Heart right ventricle (tissue), 16 donors: ENCODE measurements at regions not wholly inside any gene's neighbourhood (a gene's known extent, or its start where the extent isn't known, plus 50 kb on each side); places are given as distances from the start of the nearest gene placed in this dataset.

Source experiments
- ATAC-seq, 8 donors: fragments of 200-7000 bp; cut with Tn5 transposase; one replicate each; pipeline ENCODE4 v1.9.1; 2020; ENCODE audit warnings: mild to moderate bottlenecking in 8 of 8, moderate library complexity in 8 of 8, moderate number of reproducible peaks in 1 of 8
- DNase-seq, 2 donors: peaks; one replicate each; pipeline ENCODE4 v3.0.0-alpha.2; 2020
- H3K27ac ChIP-seq, 10 donors: fragments of 200-600 bp; sonication (generic) in 2 of 10; one replicate each; pipeline versions ENCODE4 v1.5.0 to v1.8.0; 2020 to 2022; ENCODE audit warnings: mild to moderate bottlenecking in 3 of 10
- H3K27me3 ChIP-seq, 7 donors: fragments of 200-600 bp; one replicate each; pipeline ENCODE4 v1.8.0; 2021 to 2022; ENCODE audit warnings: mild to moderate bottlenecking in 2 of 7
- H3K36me3 ChIP-seq, 9 donors: fragments of 200-600 bp; sonication (generic) in 1 of 9; one replicate each; pipeline versions ENCODE4 v1.5.0 to v1.8.0; 2020 to 2022; ENCODE audit warnings: mild to moderate bottlenecking in 2 of 9
- H3K4me1 ChIP-seq, 9 donors: fragments of 200-600 bp; sonication (generic) in 1 of 9; one replicate each; pipeline versions ENCODE4 v1.5.0 to v1.8.0; 2020 to 2022; ENCODE audit warnings: mild to moderate bottlenecking in 4 of 9
- H3K4me3 ChIP-seq, 10 donors: fragments of 200-600 bp; sonication (generic) in 2 of 10; one replicate each; pipeline versions ENCODE4 v1.5.0 to v1.8.0; 2020 to 2022; ENCODE audit warnings: mild to moderate bottlenecking in 7 of 10, moderate library complexity in 2 of 10
- H3K9me3 ChIP-seq, 11 donors: fragments of 200-600 bp in 10 of 11; sonication (generic) in 2 of 11; one replicate each; pipeline versions ENCODE4 v1.5.0 to v1.8.0; 2013 to 2022; ENCODE audit warnings: mild to moderate bottlenecking in 2 of 11, control low read depth in 1 of 11, moderate library complexity in 1 of 11
- WGBS, 2 donors: extraction: QIAGEN DNeasy Blood & Tissue Kit; methylation state at CpG; one replicate each; pipeline ENCODE4 v1.1.7; 2013; ENCODE audit warnings: inconsistent platforms in 1 of 2; 5-methylcytosine and 5-hydroxymethylcytosine counted together
- intact Hi-C, 10 donors: fragments of 100-400 bp; cut with DNase I; formaldehyde crosslinking; loops; one replicate each; pipeline versions ENCODE4 v1.11.1 to v1.14.2; 2022
- TF ChIP-seq, protein P1 (sequence below), 9 donors: fragments of 200-600 bp; sonication (generic) in 2 of 9; IDR thresholded peaks; one replicate each; pipeline versions ENCODE4 v1.5.0 to v1.8.0; 2021 to 2022; ENCODE audit warnings: antibody characterized with exemption in 9 of 9, mild to moderate bottlenecking in 5 of 9, moderate library complexity in 1 of 9
- donor health status: Arrhythmogenic right ventricular cardiomyopathy.
- donor health status: ischemic (EF 13 %, LVEDD 7.1; RV severe dilation, severe dysfunction).
- donor health status: healthy with polysubstance abuse.
- donor health status: DM: no; HTN: yes; CAD: no.
- donor health status: DM: no; HTN: no; CAD: no.
- donor health status: ischemic (EF 25% LVEDD 6.9; RV normal size, moderate dysfunction).
- donor health status: ischemic (EF 25% LVEDD 5.7; RV mildly dilated, moderate dysfunction).
- donor health status: healthy.
- donor health status: DM: yes; HTN: yes; CAD: no.
- donor health status: Ischemic cardiomyopathy.
- donor health status: ischemic (EF 35%, LVEDD 5.7; RV mildly dilated, moderate dysfunction).
- donor health status: nonischemic (EF 11% LVEDD 7.7; RV severe dilation, severe dysfunction).
- donor health status: DM: yes; HTN: yes; CAD: no.
- donor health status: PGD.
- donor health status: ischemic (EF 29% LVEDD 5.4; RV normal size, mild dysfunction).
- donor health status: nonischemic (EF 23%, LVEDD 6.1; RV moderate dilation, normal function).

DNA sequence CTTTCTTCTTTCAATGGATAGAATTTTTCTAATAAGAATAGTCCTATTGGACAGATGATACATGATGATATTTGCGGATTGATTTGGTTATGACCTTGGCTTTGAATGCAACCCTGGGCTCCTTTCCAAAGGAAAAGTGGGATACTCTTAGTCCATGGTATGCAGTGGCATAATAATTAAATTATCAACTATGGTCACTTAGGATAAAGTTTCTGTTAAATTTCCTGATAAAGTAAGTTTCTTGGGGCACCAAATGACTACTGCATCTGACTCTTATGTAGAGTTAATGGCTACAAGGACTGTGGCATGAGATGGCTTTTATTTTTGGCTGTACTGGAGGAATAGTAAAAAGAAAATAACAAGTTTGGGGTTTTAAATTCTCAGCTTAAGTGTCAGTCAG, 126.7 kb downstream of the QPCT start:
- no peak for ATAC-seq
- Histone ChIP-seq H3K9me3 (no peaks in the 10 kb centered on the region), H3K27me3 (no peaks in the 10 kb centered on the region), H3K4me1 (peaks cover 0 to 15% (median 5%) of the 10 kb centered on the region in 9 donors), H3K27ac (no peak overlapping the region), H3K36me3 (no peaks in the 10 kb centered on the region), H3K4me3 (no peak overlapping the region)
- TF ChIP-seq, protein P1, sequence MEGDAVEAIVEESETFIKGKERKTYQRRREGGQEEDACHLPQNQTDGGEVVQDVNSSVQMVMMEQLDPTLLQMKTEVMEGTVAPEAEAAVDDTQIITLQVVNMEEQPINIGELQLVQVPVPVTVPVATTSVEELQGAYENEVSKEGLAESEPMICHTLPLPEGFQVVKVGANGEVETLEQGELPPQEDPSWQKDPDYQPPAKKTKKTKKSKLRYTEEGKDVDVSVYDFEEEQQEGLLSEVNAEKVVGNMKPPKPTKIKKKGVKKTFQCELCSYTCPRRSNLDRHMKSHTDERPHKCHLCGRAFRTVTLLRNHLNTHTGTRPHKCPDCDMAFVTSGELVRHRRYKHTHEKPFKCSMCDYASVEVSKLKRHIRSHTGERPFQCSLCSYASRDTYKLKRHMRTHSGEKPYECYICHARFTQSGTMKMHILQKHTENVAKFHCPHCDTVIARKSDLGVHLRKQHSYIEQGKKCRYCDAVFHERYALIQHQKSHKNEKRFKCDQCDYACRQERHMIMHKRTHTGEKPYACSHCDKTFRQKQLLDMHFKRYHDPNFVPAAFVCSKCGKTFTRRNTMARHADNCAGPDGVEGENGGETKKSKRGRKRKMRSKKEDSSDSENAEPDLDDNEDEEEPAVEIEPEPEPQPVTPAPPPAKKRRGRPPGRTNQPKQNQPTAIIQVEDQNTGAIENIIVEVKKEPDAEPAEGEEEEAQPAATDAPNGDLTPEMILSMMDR (IDR thresholded peaks at IDR 0.05), result no peak
- intact Hi-C loops, result no loop called here
- WGBS, 2 donors, result 83 to 92% methylated on average over 1 of the region's 1 CpG
- no peak for DNase-seq

DNA sequence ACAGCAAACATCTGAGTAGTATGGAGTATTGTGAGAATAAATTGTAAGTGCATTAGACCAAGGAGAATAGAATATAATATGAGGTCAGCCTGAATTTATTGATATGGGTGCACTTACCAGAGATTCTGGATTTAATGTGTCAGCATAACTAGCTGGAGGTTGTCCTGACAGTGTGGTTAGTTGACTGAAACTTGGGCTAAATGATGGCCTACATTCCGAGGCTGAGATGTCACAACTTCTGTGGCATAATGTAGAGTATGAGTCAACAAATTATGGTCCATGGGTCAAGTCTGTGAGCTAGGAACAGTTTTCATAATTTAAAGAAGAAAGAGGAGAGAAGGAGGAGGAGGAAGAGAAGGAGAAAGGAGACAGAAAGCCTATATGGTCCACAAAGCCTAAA, 127.6 kb downstream of the QPCT start:
- peaks cover 0 to 20% (median 9%) of the 10 kb centered on the region in 9 donors for H3K4me1 ChIP-seq

GRCh38 chr2:37472959-37473358, 128.5 kb downstream of the QPCT start:
- no peak for ATAC-seq
- H3K4me1 ChIP-seq, result peaks cover 0 to 16% (median 9%) of the 10 kb centered on the region in 9 donors
- no peaks in the 10 kb centered on the region for H3K9me3 ChIP-seq
- H3K4me3 ChIP-seq, result no peak overlapping the region
- TF ChIP-seq, protein P1 (IDR thresholded peaks at IDR 0.05), result no peak
- intact Hi-C loops, result no loop called here
- no peak for DNase-seq
- no peak overlapping the region for H3K27ac ChIP-seq
- 45 to 54% methylated on average over 2 of the region's 2 CpGs for WGBS, 2 donors
- no peaks in the 10 kb centered on the region for H3K36me3 ChIP-seq
- H3K27me3 ChIP-seq, result no peaks in the 10 kb centered on the region

More for the DNA sequence above, 127.6 kb downstream of the QPCT start:
- intact Hi-C loops, result no loop called here
- Histone ChIP-seq H3K4me3 (no peak overlapping the region), H3K27ac (no peak overlapping the region), H3K36me3 (no peaks in the 10 kb centered on the region), H3K9me3 (no peaks in the 10 kb centered on the region), H3K27me3 (no peaks in the 10 kb centered on the region)
- WGBS, 2 donors, result 79 to 97% methylated on average over 1 of the region's 1 CpG
- TF ChIP-seq, protein P1 (IDR thresholded peaks at IDR 0.05), result no peak
- ATAC-seq (no peak), DNase-seq (no peak)

- intact Hi-C loops, result no loop called here
- H3K27me3 ChIP-seq, result no peaks in the 10 kb centered on the region
- H3K36me3 ChIP-seq, result no peaks in the 10 kb centered on the region
- TF ChIP-seq, protein P1 (IDR thresholded peaks at IDR 0.05), result no peak
- DNase-seq, result no peak
- peaks cover 0 to 9% (median 0%) of the 10 kb centered on the region in 9 donors for H3K4me1 ChIP-seq
- no peak for ATAC-seq
- no peak overlapping the region for H3K27ac ChIP-seq
- H3K9me3 ChIP-seq, result no peaks in the 10 kb centered on the region
- 60 to 83% methylated on average over 4 of the region's 4 CpGs for WGBS, 2 donors
- no peak overlapping the region for H3K4me3 ChIP-seq
These were observed 132.0 kb downstream of the QPCT start for GRCh38 chr2:37476411-37476810.
